Left ventricle myocardium inferior (tissue), 1 donor: ENCODE measurements at regions not wholly inside any gene's neighbourhood (a gene's known extent, or its start where the extent isn't known, plus 50 kb on each side); places are given as distances from the start of the nearest gene placed in this dataset.
A peak's percentile ranks its signal among the peaks of the same experiment; 100 is the strongest.

Experiments used
- DNase-seq: peaks from one replicate; pipeline ENCODE4 v3.0.0-alpha.2; 2020
- H3K27ac ChIP-seq: fragments of 200-600 bp; replicated peaks from 2 replicates; pipeline ENCODE4 v1.8.0; 2021
- H3K27me3 ChIP-seq: fragments of 200-600 bp; 2 replicates; pipeline ENCODE4 v1.8.0; 2021; ENCODE audit warnings: low read depth
- H3K36me3 ChIP-seq: fragments of 200-600 bp; 2 replicates; pipeline ENCODE4 v1.8.0; 2021
- H3K4me1 ChIP-seq: fragments of 200-600 bp; 2 replicates; pipeline ENCODE4 v1.8.0; 2021
- H3K4me3 ChIP-seq: fragments of 200-600 bp; 2 replicates; pipeline ENCODE4 v1.8.0; 2021; ENCODE audit warnings: mild to moderate bottlenecking, moderate library complexity
- H3K9me3 ChIP-seq: fragments of 200-600 bp; replicated peaks from 2 replicates; pipeline ENCODE4 v1.8.0; 2021
- intact Hi-C: fragments of 100-400 bp; cut with micrococcal nuclease; formaldehyde crosslinking; loops from one replicate; pipeline ENCODE4 v1.11.0; 2022
- TF ChIP-seq, protein P1 (sequence below): fragments of 200-600 bp; IDR thresholded peaks from 2 replicates; pipeline ENCODE4 v1.8.0; 2021; ENCODE audit warnings: antibody characterized with exemption, mild to moderate bottlenecking, borderline replicate concordance
- donor health status: DM: no; HTN: yes; CAD: no; lungs with severe emphysema.

GRCh38 chr10:123570051-123570897 lies 95.9 kb upstream of the GPR26 start:
- H3K9me3 ChIP-seq, result no peaks in the 10 kb centered on the region
- TF ChIP-seq, protein P1, sequence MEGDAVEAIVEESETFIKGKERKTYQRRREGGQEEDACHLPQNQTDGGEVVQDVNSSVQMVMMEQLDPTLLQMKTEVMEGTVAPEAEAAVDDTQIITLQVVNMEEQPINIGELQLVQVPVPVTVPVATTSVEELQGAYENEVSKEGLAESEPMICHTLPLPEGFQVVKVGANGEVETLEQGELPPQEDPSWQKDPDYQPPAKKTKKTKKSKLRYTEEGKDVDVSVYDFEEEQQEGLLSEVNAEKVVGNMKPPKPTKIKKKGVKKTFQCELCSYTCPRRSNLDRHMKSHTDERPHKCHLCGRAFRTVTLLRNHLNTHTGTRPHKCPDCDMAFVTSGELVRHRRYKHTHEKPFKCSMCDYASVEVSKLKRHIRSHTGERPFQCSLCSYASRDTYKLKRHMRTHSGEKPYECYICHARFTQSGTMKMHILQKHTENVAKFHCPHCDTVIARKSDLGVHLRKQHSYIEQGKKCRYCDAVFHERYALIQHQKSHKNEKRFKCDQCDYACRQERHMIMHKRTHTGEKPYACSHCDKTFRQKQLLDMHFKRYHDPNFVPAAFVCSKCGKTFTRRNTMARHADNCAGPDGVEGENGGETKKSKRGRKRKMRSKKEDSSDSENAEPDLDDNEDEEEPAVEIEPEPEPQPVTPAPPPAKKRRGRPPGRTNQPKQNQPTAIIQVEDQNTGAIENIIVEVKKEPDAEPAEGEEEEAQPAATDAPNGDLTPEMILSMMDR, result no peak
- H3K4me1 ChIP-seq, result no peaks in the 10 kb centered on the region
- H3K4me3 ChIP-seq, result no peak overlapping the region
- no peaks in the 10 kb centered on the region for H3K36me3 ChIP-seq
- DNase-seq, result no peak
- intact Hi-C loops, result no loop called here
- H3K27ac ChIP-seq, result no peak overlapping the region
- peaks cover 96% of the 10 kb centered on the region for H3K27me3 ChIP-seq

DNA sequence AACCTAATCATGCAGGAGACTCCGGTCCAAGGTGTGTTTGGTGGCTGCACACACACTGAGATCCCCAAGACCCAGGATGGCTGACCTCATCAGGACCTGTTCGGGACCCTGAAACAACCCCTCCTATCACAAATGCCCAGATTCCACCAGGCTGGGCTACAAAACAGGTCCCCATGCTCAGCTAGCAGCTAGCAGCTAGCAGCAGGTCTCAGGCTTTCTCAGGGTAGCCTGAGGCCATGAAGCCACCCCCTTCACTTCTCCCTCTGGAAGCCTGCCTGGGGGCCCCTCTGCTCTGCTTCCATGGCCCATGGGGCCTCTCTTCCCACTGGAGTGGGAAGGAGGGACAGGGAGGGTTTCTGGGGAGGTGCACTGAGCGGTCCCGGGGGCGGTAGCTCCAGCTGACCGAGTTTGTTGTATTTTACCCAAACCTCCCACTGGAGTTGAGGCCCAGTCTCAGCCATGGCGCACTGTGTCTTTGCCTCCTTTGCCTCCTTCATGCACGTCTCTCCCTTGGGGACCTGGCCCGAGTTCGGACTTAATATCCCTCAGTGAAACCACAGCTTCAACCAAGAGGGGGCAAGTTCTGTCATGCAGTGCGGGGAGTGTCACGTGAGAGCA lies 95.1 kb upstream of the GPR26 start:
- intact Hi-C loops, result no loop called here
- TF ChIP-seq, protein P1, result no peak
- H3K4me3 ChIP-seq, result no peak overlapping the region
- no peak for DNase-seq
- no peaks in the 10 kb centered on the region for H3K9me3 ChIP-seq
- H3K27ac ChIP-seq, result no peak overlapping the region
- no peaks in the 10 kb centered on the region for H3K4me1 ChIP-seq
- H3K36me3 ChIP-seq, result no peaks in the 10 kb centered on the region
- peaks cover 96% of the 10 kb centered on the region for H3K27me3 ChIP-seq

- Histone ChIP-seq H3K27me3 (peaks cover 94% of the 10 kb centered on the region), H3K9me3 (no peaks in the 10 kb centered on the region), H3K36me3 (no peaks in the 10 kb centered on the region), H3K27ac (no peak overlapping the region), H3K4me1 (no peaks in the 10 kb centered on the region), H3K4me3 (no peak overlapping the region)
- intact Hi-C loops, result no loop called here
- TF ChIP-seq, protein P1, result no peak
- DNase-seq, result no peak
Observed at GRCh38 chr10:123571978-123572377, 94.2 kb upstream of the GPR26 start.

DNA sequence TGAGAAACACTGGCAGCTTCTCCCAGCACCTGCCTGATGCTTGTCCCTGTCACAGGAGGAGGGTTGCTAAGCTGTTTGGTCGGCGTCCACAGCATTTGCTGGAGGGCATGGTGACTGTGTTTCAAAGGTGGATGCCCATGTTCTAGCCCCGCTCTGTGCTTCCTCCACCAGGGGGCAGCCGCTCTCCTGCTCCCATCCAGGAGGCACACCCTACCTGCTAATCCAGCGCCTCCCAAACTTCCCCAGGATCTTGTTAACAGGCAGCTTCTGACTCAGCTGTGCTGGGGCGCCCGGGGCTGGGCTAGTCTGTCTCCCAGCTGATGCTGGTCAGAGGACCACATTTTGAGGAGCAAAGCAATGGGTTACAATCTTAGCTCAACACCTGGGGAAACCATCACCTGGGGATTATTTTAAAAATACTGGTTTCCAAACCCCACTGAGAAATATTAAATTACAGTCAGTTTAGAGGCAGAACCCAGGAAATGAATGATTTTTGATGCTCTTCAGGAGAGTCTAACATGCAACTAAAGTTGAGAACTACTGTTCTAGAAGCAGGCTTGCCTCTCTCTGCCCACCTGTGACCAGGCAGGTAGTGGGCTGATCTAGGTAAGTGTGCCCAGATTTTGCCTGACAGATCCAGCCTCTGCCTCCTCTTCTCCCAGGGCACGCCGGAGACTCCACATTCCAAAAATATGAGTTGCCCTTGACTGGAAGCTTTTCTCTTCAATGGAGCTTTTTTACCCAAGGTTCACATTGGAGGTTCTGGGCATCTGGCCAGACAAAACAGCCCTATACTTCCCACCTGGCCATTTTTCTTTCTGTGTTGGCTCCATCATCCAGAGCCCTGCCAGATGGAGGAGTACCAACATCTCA lies 92.7 kb upstream of the GPR26 start:
- H3K9me3 ChIP-seq, result no peaks in the 10 kb centered on the region
- intact Hi-C loops, result no loop called here
- peak; percentile 21 for DNase-seq
- no peak overlapping the region for H3K27ac ChIP-seq
- TF ChIP-seq, protein P1, result peak; percentile 58
- H3K4me1 ChIP-seq, result no peaks in the 10 kb centered on the region
- H3K4me3 ChIP-seq, result no peak overlapping the region
- H3K27me3 ChIP-seq, result peaks cover 93% of the 10 kb centered on the region
- no peaks in the 10 kb centered on the region for H3K36me3 ChIP-seq

- Histone ChIP-seq H3K4me3 (no peak overlapping the region), H3K4me1 (no peaks in the 10 kb centered on the region), H3K27ac (no peak overlapping the region), H3K36me3 (no peaks in the 10 kb centered on the region), H3K9me3 (no peaks in the 10 kb centered on the region), H3K27me3 (peaks cover 93% of the 10 kb centered on the region)
- TF ChIP-seq, protein P1, result no peak
- intact Hi-C loops, result no loop called here
- no peak for DNase-seq
Observed at GRCh38 chr10:123574109-123574698, 92.0 kb upstream of the GPR26 start.
